Brain microvascular endothelial cell (primary cell): ENCODE measurements at regions not wholly inside any gene's neighbourhood (a gene's known extent, or its start where the extent isn't known, plus 50 kb on each side); places are given as distances from the start of the nearest gene placed in this dataset.

ENCODE experiments used
- DNase-seq: peaks from one replicate; pipeline ENCODE4 v3.0.0-alpha.2; 2020
- H3K27ac ChIP-seq: fragments of 250-450 bp; sonication (Bioruptor Pico); 2 replicates; pipeline ENCODE4 v1.5.1; 2020; ENCODE audit warnings: mild to moderate bottlenecking, moderate library complexity
- H3K27me3 ChIP-seq: fragments of 250-450 bp; sonication (Bioruptor Pico); replicated peaks from 2 replicates; pipeline ENCODE4 v1.5.1; 2020; ENCODE audit warnings: mild to moderate bottlenecking
- H3K36me3 ChIP-seq: fragments of 250-450 bp; sonication (Bioruptor Pico); replicated peaks from 2 replicates; pipeline ENCODE4 v1.5.1; 2020; ENCODE audit warnings: mild to moderate bottlenecking
- H3K4me3 ChIP-seq: 2 replicates; pipeline ENCODE4 v1.5.1; 2011; ENCODE audit warnings: low read depth, mild to moderate bottlenecking, control low read depth, low read length, moderate library complexity
- in situ Hi-C: cut with HindIII; loops from 2 replicates; pipeline ENCODE4 v1.10.0; 2017; ENCODE audit warnings: low sequenced_read_pairs, low pct_ligation_motif_present
- TF ChIP-seq, protein P1 (sequence below): IDR thresholded peaks from 2 replicates; pipeline ENCODE4 v1.5.1; 2011; ENCODE audit warnings: low read depth, mild to moderate bottlenecking, moderate library complexity, low read length, control low read depth, inconsistent platforms; ENCODE audit errors: missing control alignments

DNA sequence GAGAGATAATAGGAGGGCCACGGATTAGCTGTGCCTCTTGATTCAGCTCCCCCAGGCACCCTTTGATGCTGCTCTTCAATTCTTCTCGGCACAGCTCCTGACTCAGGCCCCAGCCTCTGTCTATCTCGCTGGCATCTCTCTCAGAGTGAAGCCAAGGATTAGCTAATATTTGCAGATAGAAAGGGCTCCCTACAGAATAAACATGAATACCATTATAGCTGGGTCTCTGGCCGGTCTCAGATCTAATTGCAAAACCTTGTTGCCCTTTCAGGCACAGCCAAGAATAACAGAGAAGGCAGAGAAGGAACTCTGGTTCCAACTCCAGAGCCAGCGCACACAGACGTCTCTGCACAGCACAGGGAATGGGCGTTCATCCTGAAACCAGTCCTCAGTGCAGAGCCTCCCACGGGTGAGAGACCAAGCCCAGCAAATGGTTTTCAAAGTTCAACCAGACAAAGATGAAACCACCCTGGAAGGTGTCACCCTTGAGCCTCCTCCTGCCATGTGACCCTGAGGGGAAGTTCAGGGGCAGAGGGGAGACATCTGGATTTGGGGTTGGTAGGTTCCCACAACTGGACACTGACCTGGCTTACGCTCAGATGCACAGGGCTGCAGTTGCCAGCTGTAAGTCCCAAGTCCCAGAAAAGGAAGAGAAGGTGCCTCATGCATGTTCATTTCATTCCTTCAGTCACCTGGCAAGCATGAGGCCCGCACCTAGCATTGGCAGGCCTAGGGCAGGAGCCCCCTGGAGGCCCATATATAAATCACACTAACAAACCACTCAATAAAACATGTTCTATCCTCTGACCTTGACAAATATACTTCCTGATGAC, 394.0 kb downstream of the NPHP4 start:
- Histone ChIP-seq H3K4me3 (no peak overlapping the region), H3K27ac (no peak overlapping the region), H3K36me3 (no peaks in the 10 kb centered on the region), H3K27me3 (no peaks in the 10 kb centered on the region)
- in situ Hi-C loops: no loop called here
- TF ChIP-seq, protein P1, sequence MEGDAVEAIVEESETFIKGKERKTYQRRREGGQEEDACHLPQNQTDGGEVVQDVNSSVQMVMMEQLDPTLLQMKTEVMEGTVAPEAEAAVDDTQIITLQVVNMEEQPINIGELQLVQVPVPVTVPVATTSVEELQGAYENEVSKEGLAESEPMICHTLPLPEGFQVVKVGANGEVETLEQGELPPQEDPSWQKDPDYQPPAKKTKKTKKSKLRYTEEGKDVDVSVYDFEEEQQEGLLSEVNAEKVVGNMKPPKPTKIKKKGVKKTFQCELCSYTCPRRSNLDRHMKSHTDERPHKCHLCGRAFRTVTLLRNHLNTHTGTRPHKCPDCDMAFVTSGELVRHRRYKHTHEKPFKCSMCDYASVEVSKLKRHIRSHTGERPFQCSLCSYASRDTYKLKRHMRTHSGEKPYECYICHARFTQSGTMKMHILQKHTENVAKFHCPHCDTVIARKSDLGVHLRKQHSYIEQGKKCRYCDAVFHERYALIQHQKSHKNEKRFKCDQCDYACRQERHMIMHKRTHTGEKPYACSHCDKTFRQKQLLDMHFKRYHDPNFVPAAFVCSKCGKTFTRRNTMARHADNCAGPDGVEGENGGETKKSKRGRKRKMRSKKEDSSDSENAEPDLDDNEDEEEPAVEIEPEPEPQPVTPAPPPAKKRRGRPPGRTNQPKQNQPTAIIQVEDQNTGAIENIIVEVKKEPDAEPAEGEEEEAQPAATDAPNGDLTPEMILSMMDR: no peak
- no peak for DNase-seq

DNA sequence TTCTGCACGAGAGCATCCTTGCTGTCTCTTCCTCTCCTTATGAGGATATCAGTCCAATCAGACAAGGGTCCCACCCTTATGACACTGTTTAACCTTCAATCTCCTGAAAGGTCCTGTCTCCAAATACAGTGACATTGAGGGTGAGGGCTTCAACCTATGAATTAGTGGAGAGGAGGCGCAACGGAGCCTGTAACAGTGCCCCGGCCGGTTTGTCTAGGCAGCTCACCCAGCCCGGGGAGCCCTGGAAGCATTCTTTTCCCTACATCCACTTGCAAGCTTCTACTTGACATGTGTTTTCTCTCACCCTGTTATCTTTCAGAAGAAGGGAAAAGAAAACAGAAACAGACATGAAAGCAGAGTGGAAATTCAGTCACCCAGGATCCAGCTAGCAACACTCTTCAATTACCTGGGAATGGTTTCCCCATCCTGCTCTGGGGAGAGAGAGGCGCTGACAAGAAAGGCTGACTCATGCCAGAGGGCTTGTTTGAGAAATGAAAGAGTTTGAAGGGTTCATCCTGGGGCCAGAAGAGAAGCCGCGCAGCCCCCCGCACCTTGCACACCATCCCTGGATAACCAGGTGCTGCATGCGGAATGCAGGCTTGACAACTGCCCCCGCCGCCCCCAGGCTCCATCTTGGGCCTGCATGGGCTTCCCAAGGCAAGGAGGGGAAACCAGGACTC, 394.9 kb downstream of the NPHP4 start:
- Histone ChIP-seq H3K27me3 (no peaks in the 10 kb centered on the region), H3K27ac (no peak overlapping the region), H3K4me3 (no peak overlapping the region), H3K36me3 (no peaks in the 10 kb centered on the region)
- in situ Hi-C loops: no loop called here
- DNase-seq: no peak
- TF ChIP-seq, protein P1: no peak

DNA sequence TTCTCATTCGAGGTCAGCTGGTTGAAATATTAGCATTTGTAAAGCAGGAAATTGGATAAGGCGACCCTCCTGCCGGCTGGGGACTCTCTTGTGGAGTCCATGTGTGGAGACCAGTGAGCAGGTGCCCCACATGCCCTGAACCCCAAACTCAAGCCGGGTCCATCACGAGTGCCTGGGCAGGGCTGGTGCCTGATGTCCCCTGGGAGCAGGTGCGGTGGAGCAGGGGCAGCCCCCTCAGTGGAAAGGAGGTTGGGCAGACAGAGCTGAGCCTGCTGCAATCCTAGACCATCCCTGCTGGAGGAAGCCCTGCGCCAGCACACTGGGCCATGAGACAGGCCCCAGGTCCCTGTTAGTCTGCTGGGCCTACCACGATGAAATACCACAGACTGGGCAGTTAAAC, 395.6 kb downstream of the NPHP4 start:
- no peak overlapping the region for H3K4me3 ChIP-seq
- TF ChIP-seq, protein P1: no peak
- in situ Hi-C loops: no loop called here
- H3K27ac ChIP-seq: no peak overlapping the region
- DNase-seq: no peak
- no peaks in the 10 kb centered on the region for H3K36me3 ChIP-seq
- H3K27me3 ChIP-seq: no peaks in the 10 kb centered on the region

DNA sequence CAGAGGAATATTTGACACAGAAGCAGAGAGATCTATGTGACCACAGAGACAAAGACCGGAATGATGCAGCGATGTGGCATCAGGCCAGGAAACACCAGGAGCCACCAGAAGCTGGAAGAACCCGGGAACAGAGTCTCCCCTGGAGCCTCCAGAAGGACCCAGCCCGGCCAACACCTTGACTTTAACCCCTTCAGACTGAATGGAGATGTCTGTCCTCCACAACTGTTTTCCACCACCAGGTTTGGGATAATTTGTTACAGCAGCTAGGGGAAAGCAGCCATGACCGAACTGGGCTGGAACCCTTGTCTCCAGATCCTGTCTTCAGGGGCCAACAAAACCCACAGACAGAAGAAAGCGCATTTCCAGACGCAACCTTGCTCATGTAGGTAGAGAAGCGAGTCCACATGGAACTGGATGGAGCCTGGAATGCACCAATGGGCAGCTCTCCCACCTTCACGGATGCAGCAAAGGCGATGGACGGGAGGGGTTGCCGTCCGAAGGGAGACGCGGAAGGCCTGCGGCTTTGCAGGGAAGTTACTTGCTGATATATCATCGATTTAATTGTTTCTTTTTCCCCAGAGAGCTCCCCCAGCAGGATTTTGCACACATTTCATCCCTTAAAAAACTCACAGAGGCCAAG, 396.6 kb downstream of the NPHP4 start:
- H3K27ac ChIP-seq: no peak overlapping the region
- no peak overlapping the region for H3K4me3 ChIP-seq
- no peak for DNase-seq
- H3K36me3 ChIP-seq: no peaks in the 10 kb centered on the region
- H3K27me3 ChIP-seq: no peaks in the 10 kb centered on the region
- TF ChIP-seq, protein P1: no peak
- in situ Hi-C loops: no loop called here

DNA sequence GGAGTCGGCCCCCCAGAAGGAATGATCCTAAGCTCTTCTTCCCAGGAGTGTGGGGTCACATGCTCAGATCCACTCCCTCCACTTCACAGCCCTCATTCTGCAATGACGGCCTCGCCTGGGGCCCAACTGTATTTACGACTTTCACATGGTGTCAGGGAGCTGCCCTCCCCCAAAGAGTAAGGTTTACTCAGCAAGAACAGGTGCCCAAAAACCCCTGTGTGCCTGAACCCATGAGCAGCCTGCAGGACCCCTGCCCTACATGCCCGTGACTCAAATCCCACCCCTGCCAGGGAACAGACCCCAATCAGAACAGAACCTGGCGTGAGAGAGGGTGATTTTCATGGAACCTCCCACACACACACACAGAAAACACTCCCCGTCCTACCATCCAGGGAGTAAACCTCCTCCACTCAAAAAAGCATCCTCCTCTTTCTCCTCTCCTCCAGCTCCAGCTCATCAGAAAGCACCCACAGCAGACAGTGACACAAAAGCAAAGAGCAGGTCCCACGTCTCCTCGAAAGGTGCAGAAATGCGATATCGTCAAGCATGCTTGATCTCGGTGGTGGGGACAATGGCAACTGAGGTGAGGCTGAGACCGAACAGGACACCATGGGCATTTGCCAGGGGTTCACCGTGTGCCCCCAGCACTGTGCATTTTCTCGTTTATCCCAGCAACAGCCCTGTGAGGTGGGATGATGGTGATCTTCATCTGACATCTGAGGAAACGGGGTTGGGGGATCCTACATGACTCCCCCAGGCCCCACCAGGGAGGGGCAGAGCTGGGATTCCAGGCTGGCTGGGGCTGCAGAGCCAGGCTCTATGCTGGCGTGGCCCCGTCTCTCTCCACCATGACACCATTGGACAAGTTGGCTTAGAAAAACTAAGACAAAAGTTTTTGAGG, 397.9 kb downstream of the NPHP4 start:
- in situ Hi-C loops: no loop called here
- H3K4me3 ChIP-seq: no peak overlapping the region
- TF ChIP-seq, protein P1: no peak
- no peaks in the 10 kb centered on the region for H3K27me3 ChIP-seq
- H3K27ac ChIP-seq: no peak overlapping the region
- no peaks in the 10 kb centered on the region for H3K36me3 ChIP-seq
- DNase-seq: no peak
